ENCODE measurements at regions not wholly inside any gene's neighbourhood (a gene's known extent, or its start where the extent isn't known, plus 50 kb on each side); places are given as distances from the start of the nearest gene placed in this dataset.

DNA sequence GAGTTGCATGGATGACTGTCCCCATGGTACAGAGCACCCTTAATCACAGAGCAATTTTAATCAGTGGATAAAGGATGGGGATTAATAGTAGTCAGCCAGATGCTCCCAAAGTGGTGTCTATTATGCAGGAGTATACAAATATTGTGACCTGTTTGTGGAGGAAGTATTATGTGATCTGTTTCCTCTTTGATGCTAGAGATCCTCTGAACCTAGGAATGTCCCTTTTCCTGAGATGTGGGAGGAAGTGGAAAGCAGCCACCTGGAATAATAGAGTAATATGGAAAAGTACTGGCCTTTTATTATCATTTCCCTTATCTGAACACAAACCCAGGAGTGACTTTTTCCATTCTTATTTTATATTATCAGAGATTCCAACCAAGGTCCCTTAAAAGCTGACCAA is 94.2 kb upstream of the EFEMP1 start:
- H3K27me3 ChIP-seq (ENCODE audit: control insufficient read depth in 3 of 3, insufficient read depth in 3 of 3, low read length in 3 of 3) = no peaks in the 10 kb centered on the region
- H3K4me1 ChIP-seq (ENCODE audit: control insufficient read depth in 3 of 3, insufficient read depth in 3 of 3, low read length in 3 of 3) = no peaks in the 10 kb centered on the region
- no peak overlapping the region for H3K4me3 ChIP-seq (ENCODE audit: low read length in 3 of 3)
- no peak overlapping the region for H3K27ac ChIP-seq (ENCODE audit: low read depth, low read length)
- no peaks in the 10 kb centered on the region for H3K9me3 ChIP-seq (ENCODE audit: control insufficient read depth in 3 of 3, low read length in 3 of 3)
- no peaks in the 10 kb centered on the region for H3K36me3 ChIP-seq (ENCODE audit: control insufficient read depth in 3 of 3, insufficient read depth in 3 of 3, low read length in 3 of 3)
- no peak overlapping the region for H3K9ac ChIP-seq (ENCODE audit: low read depth in 1 of 3, low read length in 3 of 3)

DNA sequence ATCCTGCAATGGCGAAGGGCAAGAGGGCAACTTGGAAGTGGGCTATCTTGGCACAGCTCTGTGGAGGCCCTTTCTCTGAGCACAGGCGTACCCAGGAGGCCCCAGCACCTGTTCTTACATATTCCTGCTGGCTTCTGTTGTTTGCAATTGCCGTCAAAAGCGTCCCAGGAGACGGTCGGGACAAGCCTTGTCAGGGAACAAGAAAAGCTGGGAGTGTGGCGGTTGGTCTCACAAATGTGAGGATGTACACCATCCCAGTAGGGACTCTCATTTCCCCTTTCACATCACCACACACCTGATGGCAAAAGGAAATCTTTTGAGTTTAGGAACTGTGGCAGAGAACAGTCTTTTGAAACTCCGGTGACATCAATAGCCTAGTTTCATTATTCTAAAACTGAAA is 94.7 kb upstream of the EFEMP1 start:
- H3K4me1 ChIP-seq (ENCODE audit: control insufficient read depth in 3 of 3, insufficient read depth in 3 of 3, low read length in 3 of 3) = no peaks in the 10 kb centered on the region
- H3K9me3 ChIP-seq (ENCODE audit: control insufficient read depth in 3 of 3, low read length in 3 of 3) = no peaks in the 10 kb centered on the region

DNA sequence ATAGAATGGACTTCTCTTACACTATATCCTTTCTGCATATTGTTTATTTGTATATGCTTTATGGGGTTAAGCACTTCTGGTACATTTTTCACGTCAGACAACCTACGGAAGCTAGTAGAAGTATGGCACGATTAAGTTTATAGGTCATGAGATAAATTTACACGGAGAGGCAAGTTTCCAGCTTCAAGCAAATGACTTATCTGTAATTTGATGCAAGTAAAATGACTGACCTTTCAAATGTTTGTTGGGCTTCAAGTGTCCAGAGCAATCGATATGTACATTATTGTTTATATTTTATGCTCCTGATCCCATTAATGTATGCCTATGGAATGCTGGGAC is 97.5 kb upstream of the EFEMP1 start:
- Histone ChIP-seq H3K27me3 (ENCODE audit: control insufficient read depth in 3 of 3, insufficient read depth in 3 of 3, low read length in 3 of 3) (no peaks in the 10 kb centered on the region), H3K9me3 (ENCODE audit: control insufficient read depth in 3 of 3, low read length in 3 of 3) (no peaks in the 10 kb centered on the region), H3K27ac (ENCODE audit: low read depth, low read length) (no peak overlapping the region), H3K9ac (ENCODE audit: low read depth in 1 of 3, low read length in 3 of 3) (no peak overlapping the region), H3K4me1 (ENCODE audit: control insufficient read depth in 3 of 3, insufficient read depth in 3 of 3, low read length in 3 of 3) (no peaks in the 10 kb centered on the region), H3K4me3 (ENCODE audit: low read length in 3 of 3) (no peak overlapping the region), H3K36me3 (ENCODE audit: control insufficient read depth in 3 of 3, insufficient read depth in 3 of 3, low read length in 3 of 3) (no peaks in the 10 kb centered on the region)

More for the DNA sequence above, 94.7 kb upstream of the EFEMP1 start:
- no peaks in the 10 kb centered on the region for H3K36me3 ChIP-seq (ENCODE audit: control insufficient read depth in 3 of 3, insufficient read depth in 3 of 3, low read length in 3 of 3)
- no peak overlapping the region for H3K4me3 ChIP-seq (ENCODE audit: low read length in 3 of 3)
- H3K9ac ChIP-seq (ENCODE audit: low read depth in 1 of 3, low read length in 3 of 3) = no peak overlapping the region
- no peak overlapping the region for H3K27ac ChIP-seq (ENCODE audit: low read depth, low read length)
- no peaks in the 10 kb centered on the region for H3K27me3 ChIP-seq (ENCODE audit: control insufficient read depth in 3 of 3, insufficient read depth in 3 of 3, low read length in 3 of 3)

DNA sequence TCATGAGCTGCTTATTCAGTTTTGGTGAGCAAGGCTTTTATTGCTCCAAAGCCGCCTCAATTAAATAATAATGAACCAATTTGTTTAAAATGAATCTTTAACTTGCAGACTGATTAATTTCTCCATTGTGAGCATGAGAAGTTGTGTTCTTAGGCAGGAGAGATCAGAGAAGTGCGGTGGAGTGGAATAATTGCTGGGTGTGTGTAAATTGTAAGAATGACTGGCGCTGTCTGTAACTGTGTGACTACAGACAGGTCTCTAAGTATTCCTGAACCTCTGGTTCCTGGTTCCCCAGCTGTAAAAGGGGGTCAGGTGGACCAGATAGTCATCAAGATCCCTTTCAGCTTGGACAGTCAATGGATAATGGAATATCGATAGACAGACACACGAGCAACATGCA is 98.0 kb upstream of the EFEMP1 start:
- H3K4me1 ChIP-seq (ENCODE audit: control insufficient read depth in 3 of 3, insufficient read depth in 3 of 3, low read length in 3 of 3) = no peaks in the 10 kb centered on the region
- no peak overlapping the region for H3K27ac ChIP-seq (ENCODE audit: low read depth, low read length)

DNA sequence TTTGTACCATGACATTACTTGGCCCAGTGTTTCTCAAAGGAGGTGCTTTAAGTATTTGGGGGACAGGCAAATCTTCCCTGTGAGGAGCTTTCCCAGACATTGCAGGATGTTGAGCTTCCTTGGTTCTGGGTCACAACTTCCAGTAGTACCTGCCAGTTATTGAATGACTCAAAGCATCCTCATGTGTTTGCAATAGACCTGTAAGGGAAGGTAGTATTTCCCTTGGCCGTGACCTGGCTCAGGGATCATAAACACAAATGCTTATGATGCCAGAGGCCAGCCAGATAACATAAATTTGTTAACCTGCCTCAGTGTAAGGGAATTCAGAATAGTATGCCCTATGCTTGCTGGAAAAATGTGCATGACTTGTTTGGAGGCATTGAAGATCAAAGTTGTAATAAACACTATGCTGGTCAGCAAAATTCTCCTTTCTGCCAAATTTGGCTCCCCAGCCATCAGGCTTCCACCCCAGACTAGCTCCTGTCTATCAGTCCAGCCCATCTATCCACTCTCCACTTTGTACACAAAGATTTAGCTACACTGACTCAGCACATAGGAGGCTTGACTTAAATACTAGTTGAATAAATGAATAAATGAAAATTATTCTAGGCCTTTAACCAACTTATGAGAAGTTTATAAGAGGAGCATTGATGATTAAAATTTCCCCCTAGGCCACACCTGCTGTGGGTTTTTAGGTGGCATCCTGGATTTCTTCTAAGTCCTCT is 102.0 kb upstream of the EFEMP1 start:
- no peak overlapping the region for H3K27ac ChIP-seq (ENCODE audit: low read depth, low read length)
- no peak overlapping the region for H3K9ac ChIP-seq (ENCODE audit: low read depth in 1 of 3, low read length in 3 of 3)
- no peaks in the 10 kb centered on the region for H3K27me3 ChIP-seq (ENCODE audit: control insufficient read depth in 3 of 3, insufficient read depth in 3 of 3, low read length in 3 of 3)
- H3K4me1 ChIP-seq (ENCODE audit: control insufficient read depth in 3 of 3, insufficient read depth in 3 of 3, low read length in 3 of 3) = no peaks in the 10 kb centered on the region
- H3K9me3 ChIP-seq (ENCODE audit: control insufficient read depth in 3 of 3, low read length in 3 of 3) = no peaks in the 10 kb centered on the region
- H3K36me3 ChIP-seq (ENCODE audit: control insufficient read depth in 3 of 3, insufficient read depth in 3 of 3, low read length in 3 of 3) = no peaks in the 10 kb centered on the region
- no peak overlapping the region for H3K4me3 ChIP-seq (ENCODE audit: low read length in 3 of 3)

More for the DNA sequence above, 98.0 kb upstream of the EFEMP1 start:
- Histone ChIP-seq H3K27me3 (ENCODE audit: control insufficient read depth in 3 of 3, insufficient read depth in 3 of 3, low read length in 3 of 3) (no peaks in the 10 kb centered on the region), H3K9me3 (ENCODE audit: control insufficient read depth in 3 of 3, low read length in 3 of 3) (no peaks in the 10 kb centered on the region), H3K4me3 (ENCODE audit: low read length in 3 of 3) (no peak overlapping the region), H3K36me3 (ENCODE audit: control insufficient read depth in 3 of 3, insufficient read depth in 3 of 3, low read length in 3 of 3) (no peaks in the 10 kb centered on the region), H3K9ac (ENCODE audit: low read depth in 1 of 3, low read length in 3 of 3) (no peak overlapping the region)

DNA sequence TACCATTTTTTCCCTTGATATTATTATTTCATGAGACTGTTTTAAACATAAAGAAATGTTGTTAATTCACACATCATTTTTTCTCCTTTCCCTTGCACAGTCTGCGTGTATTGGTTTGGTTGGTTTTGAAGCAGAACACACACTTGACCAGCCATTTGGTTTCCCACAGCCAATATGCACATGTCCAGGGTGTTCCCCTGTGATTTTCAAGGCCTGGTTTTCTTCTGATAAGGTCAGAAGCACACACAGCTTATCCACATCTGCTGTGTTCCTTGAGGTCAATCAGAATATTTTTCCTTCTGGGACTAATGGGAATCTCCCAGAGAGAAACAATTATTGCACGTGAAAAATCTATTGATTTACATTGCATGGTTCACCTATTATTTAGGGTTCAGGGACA is 103.2 kb upstream of the EFEMP1 start:
- no peak overlapping the region for H3K4me3 ChIP-seq (ENCODE audit: low read length in 3 of 3)
- no peaks in the 10 kb centered on the region for H3K36me3 ChIP-seq (ENCODE audit: control insufficient read depth in 3 of 3, insufficient read depth in 3 of 3, low read length in 3 of 3)
- H3K9me3 ChIP-seq (ENCODE audit: control insufficient read depth in 3 of 3, low read length in 3 of 3) = no peaks in the 10 kb centered on the region

DNA sequence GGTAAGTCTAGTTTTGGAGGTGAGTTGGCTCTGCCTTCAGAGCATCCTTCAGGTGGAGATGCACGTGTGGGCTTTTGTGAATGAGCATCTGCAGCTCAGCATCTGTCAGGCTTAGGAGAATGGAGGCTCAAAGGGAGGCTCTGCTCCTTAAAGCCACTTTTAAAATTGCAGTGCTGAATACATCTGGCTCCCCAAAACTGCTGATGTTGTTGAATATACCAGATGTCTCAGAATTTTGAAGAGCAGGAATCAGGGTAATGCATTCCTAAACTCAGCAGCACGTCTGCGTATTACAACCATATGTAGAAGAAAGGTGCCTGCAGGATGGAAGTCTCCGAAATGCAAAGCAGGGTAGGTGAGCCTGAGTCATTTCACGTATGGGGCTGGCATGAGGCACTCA is 106.5 kb upstream of the EFEMP1 start:
- Histone ChIP-seq H3K4me1 (ENCODE audit: control insufficient read depth in 3 of 3, insufficient read depth in 3 of 3, low read length in 3 of 3) (no peaks in the 10 kb centered on the region), H3K27me3 (ENCODE audit: control insufficient read depth in 3 of 3, insufficient read depth in 3 of 3, low read length in 3 of 3) (no peaks in the 10 kb centered on the region), H3K9me3 (ENCODE audit: control insufficient read depth in 3 of 3, low read length in 3 of 3) (no peaks in the 10 kb centered on the region), H3K36me3 (ENCODE audit: control insufficient read depth in 3 of 3, insufficient read depth in 3 of 3, low read length in 3 of 3) (no peaks in the 10 kb centered on the region), H3K27ac (ENCODE audit: low read depth, low read length) (no peak overlapping the region), H3K4me3 (ENCODE audit: low read length in 3 of 3) (no peak overlapping the region), H3K9ac (ENCODE audit: low read depth in 1 of 3, low read length in 3 of 3) (no peak overlapping the region)

More for the DNA sequence above, 103.2 kb upstream of the EFEMP1 start:
- Histone ChIP-seq H3K27ac (ENCODE audit: low read depth, low read length) (no peak overlapping the region), H3K9ac (ENCODE audit: low read depth in 1 of 3, low read length in 3 of 3) (no peak overlapping the region), H3K4me1 (ENCODE audit: control insufficient read depth in 3 of 3, insufficient read depth in 3 of 3, low read length in 3 of 3) (no peaks in the 10 kb centered on the region), H3K27me3 (ENCODE audit: control insufficient read depth in 3 of 3, insufficient read depth in 3 of 3, low read length in 3 of 3) (no peaks in the 10 kb centered on the region)

DNA sequence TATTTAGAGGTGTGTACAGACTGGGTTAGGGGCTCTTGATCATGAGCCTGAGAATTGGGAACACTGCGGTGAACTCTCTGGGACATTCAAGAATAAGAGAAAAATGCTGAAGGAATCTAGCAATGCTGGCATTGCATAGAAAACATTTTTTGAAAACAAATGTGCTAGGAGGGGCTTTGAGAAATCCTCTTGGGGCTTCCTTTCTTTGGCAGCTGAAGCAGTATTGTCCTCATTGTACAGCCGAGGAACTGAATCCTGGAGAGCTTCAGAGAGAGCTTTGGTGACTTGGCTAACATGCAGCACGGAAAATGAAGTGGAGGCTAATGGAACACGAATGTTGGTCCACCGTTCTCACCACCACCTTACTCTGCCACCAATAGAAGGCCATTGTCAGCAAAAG is 107.3 kb upstream of the EFEMP1 start:
- Histone ChIP-seq H3K9ac (ENCODE audit: low read depth in 1 of 3, low read length in 3 of 3) (no peak overlapping the region), H3K36me3 (ENCODE audit: control insufficient read depth in 3 of 3, insufficient read depth in 3 of 3, low read length in 3 of 3) (no peaks in the 10 kb centered on the region), H3K27me3 (ENCODE audit: control insufficient read depth in 3 of 3, insufficient read depth in 3 of 3, low read length in 3 of 3) (no peaks in the 10 kb centered on the region), H3K4me3 (ENCODE audit: low read length in 3 of 3) (no peak overlapping the region), H3K27ac (ENCODE audit: low read depth, low read length) (no peak overlapping the region), H3K4me1 (ENCODE audit: control insufficient read depth in 3 of 3, insufficient read depth in 3 of 3, low read length in 3 of 3) (no peaks in the 10 kb centered on the region), H3K9me3 (ENCODE audit: control insufficient read depth in 3 of 3, low read length in 3 of 3) (no peaks in the 10 kb centered on the region)

DNA sequence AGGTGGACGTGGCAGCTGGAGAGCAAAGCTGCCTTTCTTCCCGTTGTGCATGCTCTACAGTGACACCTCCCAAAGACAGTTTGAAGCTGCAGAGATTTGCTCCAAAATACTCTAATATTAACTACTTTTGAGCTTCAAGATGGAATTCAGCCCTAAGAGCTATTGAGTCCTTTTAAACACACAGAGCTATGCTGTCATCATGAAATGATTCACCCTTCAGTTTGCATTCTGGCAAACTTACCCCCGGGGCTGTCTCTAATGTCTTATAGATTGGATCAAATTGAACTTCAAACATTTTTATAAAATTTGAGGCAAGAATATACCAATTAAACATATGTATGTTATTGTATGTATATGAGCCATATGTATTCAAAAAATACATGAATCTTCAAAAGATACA is 110.7 kb upstream of the EFEMP1 start:
- Histone ChIP-seq H3K27ac (ENCODE audit: low read depth, low read length) (no peak overlapping the region), H3K27me3 (ENCODE audit: control insufficient read depth in 3 of 3, insufficient read depth in 3 of 3, low read length in 3 of 3) (no peaks in the 10 kb centered on the region), H3K4me3 (ENCODE audit: low read length in 3 of 3) (no peak overlapping the region), H3K9ac (ENCODE audit: low read depth in 1 of 3, low read length in 3 of 3) (no peak overlapping the region), H3K36me3 (ENCODE audit: control insufficient read depth in 3 of 3, insufficient read depth in 3 of 3, low read length in 3 of 3) (no peaks in the 10 kb centered on the region), H3K9me3 (ENCODE audit: control insufficient read depth in 3 of 3, low read length in 3 of 3) (no peaks in the 10 kb centered on the region), H3K4me1 (ENCODE audit: control insufficient read depth in 3 of 3, insufficient read depth in 3 of 3, low read length in 3 of 3) (no peaks in the 10 kb centered on the region)

DNA sequence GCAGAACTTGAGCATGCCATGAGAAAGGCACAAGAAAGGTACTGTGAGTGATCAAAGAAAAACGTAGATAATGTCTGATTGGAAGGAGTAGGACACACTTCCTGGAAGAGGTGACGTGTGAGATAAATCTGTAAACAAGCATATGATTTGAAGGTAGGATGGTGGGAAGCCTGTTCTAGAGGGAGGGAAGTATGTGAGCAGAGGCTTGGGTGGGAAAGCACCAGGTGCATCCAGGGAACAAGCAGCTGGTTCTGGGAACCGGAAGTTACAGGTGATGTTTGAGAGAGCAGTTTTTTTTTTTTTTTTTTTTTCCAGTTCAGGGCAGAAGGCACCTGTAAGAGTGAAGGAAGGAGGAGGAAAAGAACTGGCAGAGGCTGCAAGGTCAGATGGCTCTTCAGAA is 116.6 kb upstream of the EFEMP1 start:
- H3K27ac ChIP-seq (ENCODE audit: low read depth, low read length) = no peak overlapping the region
- H3K9me3 ChIP-seq (ENCODE audit: control insufficient read depth in 3 of 3, low read length in 3 of 3) = no peaks in the 10 kb centered on the region

More for the DNA sequence above, 116.6 kb upstream of the EFEMP1 start:
- H3K9ac ChIP-seq (ENCODE audit: low read depth in 1 of 3, low read length in 3 of 3) = no peak overlapping the region
- no peaks in the 10 kb centered on the region for H3K27me3 ChIP-seq (ENCODE audit: control insufficient read depth in 3 of 3, insufficient read depth in 3 of 3, low read length in 3 of 3)
- no peaks in the 10 kb centered on the region for H3K36me3 ChIP-seq (ENCODE audit: control insufficient read depth in 3 of 3, insufficient read depth in 3 of 3, low read length in 3 of 3)
- H3K4me1 ChIP-seq (ENCODE audit: control insufficient read depth in 3 of 3, insufficient read depth in 3 of 3, low read length in 3 of 3) = no peaks in the 10 kb centered on the region
- H3K4me3 ChIP-seq (ENCODE audit: low read length in 3 of 3) = no peak overlapping the region
